PC-9 (cell line): ENCODE measurements at regions not wholly inside any gene's neighbourhood (a gene's known extent, or its start where the extent isn't known, plus 50 kb on each side); places are given as distances from the start of the nearest gene placed in this dataset.

Experiments used
- CTCF ChIP-seq: fragments of 200-600 bp; sonication (generic); conservative IDR thresholded peaks from 2 replicates; pipeline ENCODE4 v1.6.1; 2017; ENCODE audit warnings: mixed run types, antibody characterized with exemption, mild to moderate bottlenecking, moderate library complexity
- EZH2 ChIP-seq: fragments of 200-600 bp; sonication (generic); IDR thresholded peaks from 2 replicates; pipeline ENCODE4 v1.8.0; 2017; ENCODE audit warnings: antibody characterized with exemption, low read depth

DNA sequence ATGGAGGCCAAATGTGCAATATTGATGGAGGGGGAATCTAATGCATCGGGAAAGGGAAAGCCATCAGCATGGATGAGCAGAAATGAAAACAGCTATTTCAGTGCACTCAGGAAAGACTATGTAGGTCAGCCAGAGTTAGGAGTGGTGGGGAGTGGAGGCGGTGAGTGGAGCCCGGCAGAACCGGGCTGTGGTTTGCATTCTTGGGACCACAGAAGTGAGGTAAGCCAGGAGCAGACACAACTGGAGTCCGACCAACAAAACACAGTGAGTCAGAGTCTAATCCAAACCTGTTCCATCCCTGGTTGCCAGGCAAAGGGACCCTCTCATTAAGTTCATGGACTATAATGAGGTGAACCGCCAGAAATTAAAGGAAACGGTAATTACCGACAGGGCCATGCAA, 61.1 kb upstream of the RAB12 start:
- TF ChIP-seq EZH2 (no peak), CTCF (no peak)
